NCI-H1694 treated with DMSO at 0.1 percent for 48 hours (cell line): ENCODE measurements at regions not wholly inside any gene's neighbourhood (a gene's known extent, or its start where the extent isn't known, plus 50 kb on each side); places are given as distances from the start of the nearest gene placed in this dataset.
A peak's percentile ranks its signal among the peaks of the same experiment; 100 is the strongest.
"Not testable (repeated sequence)": the region's sequence is repeated elsewhere in the genome, so short reads cannot be mapped to it uniquely, and the experiment has no call there.

Experiments
- DNase-seq: peaks from one replicate; lab custom pipeline; 2025; lab: John Stamatoyannopoulos, UW

GRCh38 chr5:83001796-83002381 is 75.3 kb downstream of the TMEM167A start:
- DNase-seq, result no peak

- DNase-seq, result no peak
These were observed 76.3 kb downstream of the TMEM167A start for GRCh38 chr5:83000922-83001321.

GRCh38 chr5:83000428-83000827 is 76.8 kb downstream of the TMEM167A start:
- peak; percentile 8 for DNase-seq

- DNase-seq, result no peak
These were observed 83.8 kb downstream of the TMEM167A start for GRCh38 chr5:82993416-82993815.

- no peak for DNase-seq
These were observed 84.5 kb downstream of the TMEM167A start for GRCh38 chr5:82992646-82993045.

GRCh38 chr5:82991678-82992323 is 85.4 kb downstream of the TMEM167A start:
- no peak for DNase-seq

- no peak for DNase-seq
These were observed 86.1 kb downstream of the TMEM167A start for GRCh38 chr5:82991059-82991458.

GRCh38 chr5:82987188-82987587 is 90.0 kb downstream of the TMEM167A start:
- DNase-seq, result no peak

GRCh38 chr5:82986404-82986803 is 90.8 kb downstream of the TMEM167A start:
- DNase-seq, result no peak

GRCh38 chr5:82985763-82986162 is 91.4 kb downstream of the TMEM167A start:
- no peak for DNase-seq

GRCh38 chr5:82984786-82985735 is 92.1 kb downstream of the TMEM167A start:
- DNase-seq, result no peak

GRCh38 chr5:82982846-82983245 is 94.3 kb downstream of the TMEM167A start:
- no peak for DNase-seq

- DNase-seq, result not testable (repeated sequence)
These were observed 100.3 kb downstream of the TMEM167A start for GRCh38 chr5:82976887-82977286.

- no peak for DNase-seq
These were observed 101.4 kb downstream of the TMEM167A start for GRCh38 chr5:82975812-82976211.

- no peak for DNase-seq
These were observed 101.8 kb downstream of the TMEM167A start for GRCh38 chr5:82975396-82975795.

GRCh38 chr5:82974346-82974745 is 102.8 kb downstream of the TMEM167A start:
- not testable (repeated sequence) for DNase-seq

- no peak for DNase-seq
These were observed 105.3 kb downstream of the TMEM167A start for GRCh38 chr5:82971901-82972300.

- DNase-seq, result not testable (repeated sequence)
These were observed 106.0 kb downstream of the TMEM167A start for GRCh38 chr5:82971034-82971806.

- not testable (repeated sequence) for DNase-seq
These were observed 107.8 kb downstream of the TMEM167A start for GRCh38 chr5:82969221-82969976.

GRCh38 chr5:82967072-82967471 is 110.1 kb downstream of the TMEM167A start:
- DNase-seq, result no peak

- no peak for DNase-seq
These were observed 117.7 kb downstream of the TMEM167A start for GRCh38 chr5:82959466-82959865.
